Muscle of arm (tissue), 1 donor: ENCODE measurements at regions not wholly inside any gene's neighbourhood (a gene's known extent, or its start where the extent isn't known, plus 50 kb on each side); places are given as distances from the start of the nearest gene placed in this dataset.

Experiments used
- DNase-seq: peaks from one replicate; pipeline ENCODE4 v3.0.0-alpha.2; 2013

DNA sequence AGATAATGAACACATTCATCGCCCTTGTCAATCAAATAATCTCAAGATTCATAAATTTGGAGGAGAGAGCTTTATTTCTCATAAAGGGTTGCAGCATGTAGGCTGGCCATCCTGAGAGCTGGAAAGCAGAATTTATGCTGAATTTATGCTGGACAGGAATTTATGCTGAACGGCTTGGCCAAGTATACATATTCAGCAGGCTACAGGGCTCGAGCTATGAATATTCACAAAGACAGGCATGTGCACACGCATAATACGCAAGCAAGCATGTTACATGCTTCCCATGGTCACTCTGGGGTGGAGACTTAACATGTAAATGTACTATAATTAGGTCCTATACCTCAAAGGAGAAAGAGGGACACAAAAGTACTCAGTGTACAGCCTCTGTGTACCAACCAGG is 618.8 kb downstream of the METTL4 start:
- DNase-seq = no peak

DNA sequence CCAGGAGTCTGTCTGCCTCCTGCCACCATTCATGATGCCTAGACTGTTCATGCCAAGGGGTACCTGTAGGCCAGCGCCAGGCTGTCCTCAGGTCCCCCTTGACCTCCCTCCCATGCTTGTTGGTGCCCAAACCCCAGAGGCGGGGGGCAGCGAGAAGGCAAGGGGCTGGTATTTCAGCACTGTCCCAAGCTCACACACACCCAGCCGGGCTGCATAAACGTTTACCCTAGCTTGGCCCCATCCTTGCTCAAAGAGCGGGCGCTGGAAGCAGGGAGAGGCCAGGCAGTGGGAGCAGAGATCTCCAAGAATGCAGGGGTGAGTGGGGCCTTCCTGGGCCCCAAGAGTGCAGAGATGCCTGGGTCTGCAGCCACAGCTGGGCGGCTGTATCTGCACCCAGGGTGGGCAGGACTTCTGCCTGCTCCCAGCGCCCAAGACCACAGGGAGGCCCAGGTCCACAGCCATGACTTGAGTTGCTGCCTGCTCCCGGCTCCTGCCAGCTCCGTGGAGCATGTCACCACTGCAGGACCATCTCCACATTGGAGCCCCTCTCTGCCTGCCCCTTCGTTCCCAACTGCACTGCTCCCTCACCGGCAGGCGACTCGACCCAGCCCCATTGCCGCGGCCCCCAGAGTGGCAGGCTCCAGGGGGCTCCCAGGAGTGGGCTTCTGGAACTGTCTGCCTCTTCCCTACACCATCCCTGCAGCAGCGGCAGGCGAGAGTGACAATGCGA is 616.6 kb downstream of the METTL4 start:
- DNase-seq = no peak

DNA sequence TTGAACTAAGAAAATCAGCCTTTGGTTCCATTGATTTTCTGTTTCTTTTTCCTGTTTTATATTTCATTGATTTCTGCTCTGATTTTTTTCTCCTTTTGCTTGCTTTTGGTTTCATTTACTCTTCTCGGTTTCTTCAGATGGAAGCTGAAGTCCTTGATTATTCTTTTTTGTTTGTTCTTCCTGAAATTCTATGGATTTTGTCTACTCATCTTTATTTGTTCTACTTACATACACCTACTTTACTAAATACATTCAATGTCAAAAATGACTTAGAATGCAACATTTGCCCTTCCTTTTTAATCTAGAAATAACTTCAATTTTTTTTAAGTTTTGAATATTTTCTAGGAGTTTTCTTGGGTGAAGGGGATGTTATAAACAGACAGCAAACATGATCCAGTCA is 612.5 kb downstream of the METTL4 start:
- no peak for DNase-seq

DNA sequence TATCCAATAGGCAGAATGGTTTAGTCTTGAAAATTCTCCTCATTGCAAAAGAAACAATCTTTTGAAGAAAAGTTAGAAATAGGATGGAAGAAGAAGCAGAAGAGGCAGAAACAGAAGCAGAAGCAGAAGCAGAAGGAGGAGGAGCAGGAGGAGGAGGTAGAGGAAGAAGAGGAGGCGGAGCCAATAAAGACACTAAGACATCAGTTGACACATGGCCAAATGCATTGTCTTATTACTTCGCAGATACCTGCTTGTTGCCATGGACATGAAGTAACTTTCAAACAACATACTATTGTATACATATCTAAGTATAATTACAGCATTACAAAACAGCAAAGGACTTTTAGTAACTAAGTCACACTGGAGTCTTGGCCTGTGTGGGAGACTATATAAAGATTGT is 606.3 kb downstream of the METTL4 start:
- DNase-seq = no peak

DNA sequence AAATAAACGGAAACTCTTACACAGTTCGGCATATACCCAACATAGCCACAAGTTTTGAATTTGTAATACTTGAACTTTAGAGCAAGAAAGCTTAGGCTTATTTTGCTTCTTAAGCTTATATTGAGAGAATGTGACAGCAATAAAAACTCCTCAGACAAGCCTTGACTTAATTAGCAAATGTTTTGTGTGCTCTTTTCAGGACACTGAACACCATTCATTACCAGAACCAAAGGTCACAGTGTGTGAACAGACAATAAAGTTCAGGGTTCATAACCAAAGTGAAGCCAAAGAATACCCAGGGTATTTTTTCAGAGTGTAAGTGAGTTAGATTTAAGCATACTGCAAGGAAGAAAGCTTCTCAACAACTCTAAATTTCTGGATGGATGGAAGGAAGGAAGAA is 605.8 kb downstream of the METTL4 start:
- DNase-seq = no peak

DNA sequence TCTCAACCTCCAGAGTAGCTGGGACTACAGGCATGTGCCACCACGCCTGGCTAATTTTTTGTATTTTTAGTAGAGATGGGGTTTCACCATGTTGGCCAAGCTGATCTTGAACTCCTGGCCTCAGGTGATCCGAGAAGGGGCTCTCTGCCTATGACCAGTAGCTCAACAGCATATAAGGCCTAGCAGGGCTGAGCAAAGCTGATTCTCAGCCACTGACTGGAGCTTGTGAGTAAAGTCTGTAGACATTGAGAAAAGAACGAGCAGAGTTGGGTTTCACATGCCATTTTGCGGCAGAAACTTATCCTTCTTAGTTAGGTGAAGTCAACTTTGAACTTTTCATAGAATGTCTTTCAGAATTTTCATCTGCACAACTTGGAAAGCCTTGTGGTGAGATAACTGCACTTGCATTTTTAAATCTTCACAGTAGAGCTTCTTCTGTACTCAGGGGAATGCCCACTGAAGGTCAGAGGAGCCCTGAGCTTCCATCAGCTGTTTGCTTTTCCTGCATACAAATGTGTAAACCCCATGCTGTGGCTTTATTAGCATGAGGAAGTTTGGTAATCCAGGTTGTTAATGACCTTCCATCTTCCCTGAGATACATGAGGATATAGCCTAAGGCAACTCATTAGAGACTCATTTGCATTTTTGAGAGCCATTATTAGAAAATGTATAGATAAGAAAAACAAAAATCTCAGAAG is 602.4 kb downstream of the METTL4 start:
- DNase-seq = no peak

DNA sequence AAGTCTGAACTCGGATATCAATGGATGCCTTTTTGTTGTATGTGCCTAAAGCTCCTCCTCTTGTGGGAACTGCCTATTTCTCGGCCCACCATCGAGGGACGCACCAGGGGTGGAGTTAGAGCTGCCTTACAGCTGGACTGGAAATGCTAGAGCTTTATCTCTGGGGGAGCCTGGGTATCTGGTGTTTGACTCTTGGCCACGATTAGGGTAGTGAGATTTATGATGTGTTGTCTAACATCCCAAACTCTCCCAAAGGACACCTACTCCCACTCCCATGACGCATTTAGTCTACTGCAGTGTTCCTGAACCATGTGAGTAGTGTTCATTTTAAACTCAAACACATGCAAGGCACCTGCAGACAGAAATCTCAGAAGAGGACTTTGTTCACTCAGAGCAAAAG is 594.8 kb downstream of the METTL4 start:
- DNase-seq = no peak

DNA sequence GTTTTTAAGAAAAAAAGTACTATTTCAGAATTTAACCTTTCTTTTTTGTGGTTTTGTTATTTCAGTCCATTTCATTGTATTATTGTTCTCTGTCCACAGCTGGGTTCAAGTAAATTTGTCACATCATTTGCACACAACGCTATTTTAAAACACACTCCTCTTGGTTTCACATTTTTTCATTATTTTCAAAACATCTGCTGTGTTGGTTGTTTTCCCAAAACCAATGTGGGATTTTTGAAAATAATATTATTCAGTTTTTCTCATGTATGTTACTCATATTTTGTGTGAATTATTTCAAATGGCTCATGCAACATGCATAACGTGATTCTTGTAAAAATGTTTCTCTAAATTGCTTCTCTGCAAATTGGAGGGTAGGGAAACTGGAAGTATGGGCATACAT is 589.2 kb downstream of the METTL4 start:
- no peak for DNase-seq

DNA sequence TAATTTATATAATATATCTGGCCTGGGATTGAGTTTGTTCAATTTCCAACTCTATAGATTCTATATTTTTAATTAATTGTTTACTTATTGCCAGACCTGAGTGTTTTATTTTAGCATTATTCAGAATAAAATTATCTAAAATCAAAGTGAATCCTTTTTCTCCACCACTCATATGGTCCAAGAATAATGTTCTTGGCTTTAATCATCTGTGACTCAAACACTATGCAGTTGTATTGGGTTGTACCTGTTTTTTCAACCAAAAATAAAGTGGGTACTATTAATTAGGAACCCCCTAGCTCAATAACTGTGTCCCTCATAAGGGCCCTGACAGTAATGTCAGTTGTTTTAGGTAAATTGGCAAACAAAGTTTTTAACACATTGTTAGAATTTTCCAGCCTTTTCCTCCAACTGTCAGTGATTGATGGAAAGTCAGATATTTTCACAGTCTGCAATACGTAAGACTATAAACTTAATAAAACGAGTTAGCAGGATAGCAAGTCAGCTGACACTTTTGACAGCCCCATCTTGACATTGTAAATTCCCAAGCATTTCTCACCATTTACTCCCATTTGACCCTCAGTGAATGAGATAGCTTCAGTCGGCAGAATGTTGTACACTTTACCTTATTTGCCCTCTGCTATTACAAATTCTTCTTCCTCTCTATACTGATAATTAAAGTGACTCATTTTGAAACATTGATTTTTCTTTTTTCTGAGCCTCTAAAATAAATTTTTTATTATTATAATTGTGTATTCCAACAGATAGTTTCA is 587.4 kb downstream of the METTL4 start:
- no peak for DNase-seq

DNA sequence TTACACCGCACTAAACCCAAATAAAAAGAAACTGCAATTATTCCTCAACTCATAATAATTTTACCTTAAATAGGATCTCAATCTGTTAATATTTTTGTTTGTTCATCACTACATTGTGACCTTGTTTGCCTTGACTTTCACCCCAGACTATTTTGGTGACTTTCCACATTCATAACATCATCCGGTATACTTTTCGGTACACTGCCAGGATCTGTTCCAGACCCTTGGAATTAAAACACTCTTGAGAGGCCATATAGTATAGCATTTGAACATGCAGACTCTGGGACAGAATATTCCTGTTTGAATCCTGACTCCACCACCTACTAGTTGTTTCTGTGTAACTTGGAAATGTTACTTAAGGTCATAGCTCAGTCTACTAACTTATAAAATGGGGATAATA is 577.4 kb downstream of the METTL4 start:
- DNase-seq = peak; percentile 16

DNA sequence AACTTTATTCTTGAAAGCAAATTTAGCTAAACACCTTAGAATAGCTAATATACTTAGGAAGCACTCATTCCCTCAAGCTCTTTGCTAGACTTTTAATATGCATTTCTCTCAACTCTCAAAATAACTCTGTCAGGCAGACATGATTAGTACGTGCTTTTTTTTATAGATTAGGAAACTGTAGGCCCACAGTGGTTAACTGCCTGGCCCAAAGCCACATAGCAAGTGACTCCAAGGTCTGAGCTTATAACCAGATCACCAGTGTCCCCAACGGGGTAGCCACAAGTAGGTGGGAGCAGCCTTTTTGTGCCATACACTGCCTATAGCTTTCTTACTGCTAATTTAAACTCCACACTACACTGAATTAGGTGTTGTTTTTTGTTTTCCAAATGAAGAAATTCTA is 576.8 kb downstream of the METTL4 start:
- DNase-seq = no peak

DNA sequence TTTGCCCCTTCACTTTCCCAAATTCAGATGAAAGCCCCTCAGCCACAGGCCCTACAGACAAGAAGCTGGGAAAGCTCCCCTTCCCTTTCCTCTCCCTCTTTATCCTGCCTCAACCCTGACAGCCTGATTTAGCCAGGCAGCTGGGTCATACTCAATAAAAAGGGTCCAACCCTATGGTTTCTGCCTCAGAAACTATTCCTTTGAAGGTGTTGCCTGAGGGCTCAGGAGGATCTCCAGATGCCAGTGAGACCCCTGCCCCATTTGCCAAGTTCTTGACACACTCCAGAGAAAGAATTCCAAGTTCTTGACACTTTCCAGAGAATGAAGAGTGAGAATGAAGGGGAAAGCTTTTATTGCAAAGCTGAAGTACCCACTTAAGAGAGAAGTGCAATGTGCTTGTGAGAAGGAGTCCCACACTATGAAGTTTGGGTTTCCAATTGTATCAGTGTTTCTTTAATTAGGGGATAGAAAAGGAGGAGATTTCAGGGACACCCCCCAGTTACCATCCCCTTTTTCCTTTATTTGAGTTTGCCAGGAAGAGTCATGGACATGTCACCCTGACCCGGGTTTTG is 576.2 kb downstream of the METTL4 start:
- DNase-seq = no peak

DNA sequence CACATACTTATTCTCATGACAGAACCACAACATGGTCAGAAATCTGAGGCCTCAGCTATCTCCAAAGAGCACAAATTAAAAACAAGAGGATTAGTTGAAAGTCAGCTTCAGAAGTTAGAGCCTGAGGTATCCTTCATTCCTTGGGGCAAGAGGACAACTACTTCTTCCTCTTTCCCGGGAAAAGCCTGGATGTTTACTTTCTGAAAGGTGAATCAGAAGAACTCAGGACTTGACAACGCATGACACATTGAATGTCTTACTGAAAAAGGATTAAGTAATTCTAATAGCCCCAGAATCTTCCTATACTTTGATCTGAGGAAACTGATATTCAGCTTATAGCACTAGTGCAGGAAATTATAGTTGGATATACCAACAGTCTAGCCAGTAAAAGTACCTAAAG is 573.2 kb downstream of the METTL4 start:
- no peak for DNase-seq

DNA sequence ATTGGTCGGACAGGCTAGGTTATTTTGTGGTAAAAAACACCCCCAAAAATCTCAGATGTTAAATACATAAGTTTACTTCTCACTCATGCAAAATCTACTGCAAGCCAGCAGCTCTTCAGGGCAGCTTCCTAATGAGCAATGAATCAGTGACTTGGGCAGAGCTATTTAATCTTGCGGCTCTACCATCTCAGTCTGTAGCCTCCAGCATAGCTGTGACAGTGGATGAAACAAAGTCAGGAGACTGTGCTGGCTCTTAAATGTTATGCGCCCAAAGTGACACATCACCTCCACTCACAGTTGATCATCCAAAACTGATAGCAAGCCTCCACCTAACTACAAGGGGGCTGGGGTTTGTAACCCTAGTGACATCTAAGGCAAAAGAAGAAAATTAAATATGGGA is 571.9 kb downstream of the METTL4 start:
- DNase-seq = no peak

DNA sequence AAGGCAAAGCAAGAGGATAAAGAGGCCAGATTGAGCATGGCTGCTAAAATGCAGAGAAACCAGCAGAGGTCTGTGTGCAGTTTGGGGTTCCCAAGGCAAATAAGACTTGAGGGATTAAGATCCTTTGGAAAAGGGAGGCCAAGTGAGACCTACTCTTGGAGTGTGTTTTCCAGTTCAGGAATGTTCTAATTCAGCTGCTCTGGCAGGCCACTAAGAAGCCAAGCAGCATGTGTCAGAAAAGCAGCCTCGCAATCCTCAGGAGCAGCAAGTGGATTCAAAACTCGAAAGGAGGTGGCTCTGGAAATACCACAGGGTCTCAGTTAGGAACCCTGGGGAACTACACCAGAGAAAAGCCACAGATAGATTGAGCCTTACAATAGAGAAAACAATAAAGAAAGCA is 569.2 kb downstream of the METTL4 start:
- DNase-seq = peak; percentile 9

DNA sequence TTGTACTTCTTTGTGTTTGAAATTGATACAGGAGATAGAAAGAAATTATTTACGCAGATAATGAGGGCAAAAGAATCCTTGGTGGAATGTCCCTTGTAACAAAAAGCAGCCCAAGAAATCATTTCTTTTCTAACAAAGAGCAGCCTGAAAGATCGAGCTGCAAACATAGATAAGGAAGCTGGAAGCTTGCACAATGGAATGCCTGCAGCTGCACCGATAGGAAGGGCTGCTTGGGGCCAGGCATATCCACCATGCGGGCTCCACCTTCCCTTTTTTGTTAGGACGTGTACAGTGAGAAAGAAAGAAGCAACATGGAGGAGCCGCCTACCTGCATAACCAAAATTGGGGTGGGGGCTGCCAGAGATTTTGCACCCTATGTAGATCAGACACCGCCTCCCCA is 568.7 kb downstream of the METTL4 start:
- no peak for DNase-seq

DNA sequence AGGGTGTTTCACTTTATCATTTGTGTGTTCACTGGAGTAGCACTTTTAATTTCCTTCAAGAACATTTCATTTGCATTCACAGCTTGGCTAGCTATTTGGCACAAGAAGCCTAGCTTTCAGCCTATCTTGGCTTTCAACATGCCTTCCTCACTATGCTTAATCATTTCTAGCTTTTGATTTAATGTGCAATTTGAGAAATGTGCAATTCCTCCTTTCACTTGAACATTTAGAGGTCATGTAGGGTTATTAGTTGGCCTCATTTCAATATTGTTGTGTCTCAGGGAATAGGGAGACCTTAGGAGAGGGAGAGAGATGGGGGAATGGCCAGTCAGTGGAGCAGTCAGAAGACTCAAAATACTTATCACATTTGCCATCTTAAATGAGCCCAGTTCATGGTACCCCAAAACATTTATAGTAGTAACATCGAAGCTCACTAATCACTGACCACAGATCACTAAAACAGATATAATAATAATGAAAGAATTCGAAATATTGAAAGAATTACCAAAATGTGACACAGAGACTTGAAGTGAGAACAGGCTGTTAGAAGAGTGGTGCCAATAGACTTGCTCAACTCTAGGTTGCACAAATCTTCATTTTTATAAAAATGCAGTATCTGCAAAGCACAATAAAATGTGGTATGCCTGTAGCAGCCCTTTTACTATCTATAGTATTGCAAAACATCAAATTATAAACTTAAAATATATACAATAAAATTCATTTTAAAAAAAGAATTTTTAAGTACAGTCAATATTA is 561.2 kb downstream of the METTL4 start:
- DNase-seq = no peak

DNA sequence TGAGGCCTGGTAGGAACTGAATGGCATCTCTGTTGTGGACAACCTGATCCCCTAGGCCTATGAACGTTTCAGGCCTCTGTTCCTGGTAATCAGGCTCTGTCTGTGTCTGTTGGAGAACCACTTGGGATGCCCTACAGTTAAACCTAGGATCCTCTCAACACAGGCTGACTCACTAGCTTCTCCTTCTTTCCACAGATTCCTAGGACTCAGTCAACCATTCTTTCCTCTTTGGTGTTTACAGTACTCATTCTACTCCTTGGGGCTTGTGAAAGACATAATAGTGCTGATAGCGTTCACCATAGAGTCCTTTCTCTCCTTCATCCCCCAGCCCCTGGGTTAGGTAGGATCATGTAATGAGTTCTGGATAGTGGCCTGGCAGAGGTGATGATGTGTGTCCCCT is 544.3 kb downstream of the METTL4 start:
- no peak for DNase-seq

DNA sequence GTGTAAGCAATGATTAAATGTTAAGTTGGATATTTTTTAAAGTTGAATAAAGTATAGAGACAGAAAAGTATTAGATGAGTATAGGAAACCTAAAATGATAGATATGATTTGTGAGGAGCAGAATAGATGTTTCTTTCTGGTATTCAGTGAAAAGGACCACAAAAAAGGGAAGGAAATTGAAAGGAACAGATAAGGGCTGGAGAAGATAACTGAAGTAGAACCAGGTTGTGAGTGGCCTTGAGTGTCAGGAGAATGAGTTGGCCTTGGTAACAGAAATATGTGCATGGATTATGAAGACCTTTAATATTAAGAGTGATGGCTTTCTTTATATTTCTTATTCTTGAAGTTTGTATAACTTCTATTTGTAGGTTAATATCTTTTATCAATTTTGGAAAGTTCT is 543.5 kb downstream of the METTL4 start:
- DNase-seq = no peak

DNA sequence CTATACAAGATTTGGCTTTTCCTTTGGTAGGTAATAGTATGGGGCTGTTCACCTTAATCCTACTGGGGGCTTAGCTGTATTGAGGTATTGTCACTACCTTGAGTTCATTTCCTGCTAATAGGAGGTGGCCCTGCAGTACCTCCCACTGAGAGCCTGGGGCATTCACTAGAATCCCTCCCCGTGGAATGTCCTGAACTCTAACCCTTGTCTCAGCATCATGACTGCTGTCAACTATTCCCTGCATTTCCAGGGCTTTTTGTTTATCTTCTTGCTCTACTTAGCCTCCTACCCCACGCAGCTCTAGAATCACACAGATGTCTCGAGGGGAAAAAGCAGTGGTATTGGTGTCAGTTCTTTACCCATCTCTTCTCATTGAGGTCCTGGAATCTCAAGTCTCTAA is 542.3 kb downstream of the METTL4 start:
- no peak for DNase-seq

DNA sequence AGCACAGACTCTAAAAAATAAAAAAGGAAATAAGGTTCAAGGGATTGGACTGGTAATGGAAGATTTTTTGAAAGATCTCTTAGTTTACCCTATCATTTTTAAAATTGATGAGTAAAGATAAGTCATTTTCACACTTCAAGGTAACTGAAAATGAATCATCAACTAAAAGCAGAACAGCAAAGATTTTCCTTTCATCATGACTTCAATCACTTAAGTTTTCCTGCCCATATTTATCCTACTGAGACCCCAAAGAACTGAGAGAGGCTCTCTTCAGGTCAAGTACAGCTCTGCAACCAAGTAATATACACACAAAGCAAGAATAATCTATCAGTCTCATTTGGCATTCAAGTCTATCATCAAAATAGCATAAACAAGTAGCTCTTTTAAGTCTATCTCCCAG is 540.7 kb downstream of the METTL4 start:
- DNase-seq = no peak

DNA sequence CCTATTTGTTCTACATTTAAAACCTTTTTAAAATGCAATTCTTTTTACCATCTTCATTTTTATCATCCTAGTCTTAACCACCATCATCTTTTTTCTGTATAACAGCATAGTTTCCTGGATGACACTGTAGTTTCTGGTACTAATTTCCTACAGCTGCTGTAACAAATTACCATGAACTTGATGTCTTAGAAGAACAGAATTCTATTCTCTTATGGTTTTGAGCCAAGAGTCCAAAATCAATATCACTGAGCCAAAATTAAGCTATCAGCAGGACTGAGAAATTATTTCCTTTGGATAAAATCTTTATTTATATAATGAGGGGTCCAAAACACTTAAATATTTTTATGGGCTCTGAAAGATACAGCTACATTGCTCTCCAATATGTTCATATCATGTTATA is 539.3 kb downstream of the METTL4 start:
- DNase-seq = peak; percentile 30
